CD4-positive, alpha-beta memory T cell (primary cell): ENCODE measurements at regions not wholly inside any gene's neighbourhood (a gene's known extent, or its start where the extent isn't known, plus 50 kb on each side); places are given as distances from the start of the nearest gene placed in this dataset.

ENCODE experiments used
- CTCF ChIA-PET: fragments of 350-600 bp; sonication (Branson Sonifier 250); formaldehyde crosslinking; loops from one replicate; lab custom pipeline; 2021; ENCODE audit warnings: inconsistent platforms; ENCODE audit not compliant: partially characterized antibody; lab: Charles Lee
- POLR2A ChIA-PET: fragments of 350-600 bp; sonication (Branson Sonifier 250); formaldehyde crosslinking; loops from one replicate; lab custom pipeline; 2021; ENCODE audit not compliant: partially characterized antibody; lab: Charles Lee
- DNase-seq, 5 donors: peaks; one replicate each; pipeline versions ENCODE4 v3.0.0 to v3.0.0-alpha.2; 2020 to 2022; ENCODE audit warnings: mixed read lengths in 1 of 5
- H3K27ac ChIP-seq: one replicate; pipeline ENCODE4 v1.7.0; 2013; ENCODE audit warnings: low read depth, low read length
- H3K27me3 ChIP-seq: 2 replicates; pipeline ENCODE4 v1.7.0; 2013; ENCODE audit warnings: mild to moderate bottlenecking, low read length, moderate library complexity; ENCODE audit not compliant: insufficient read depth
- H3K36me3 ChIP-seq: 2 replicates; pipeline ENCODE4 v1.7.0; 2013; ENCODE audit warnings: mild to moderate bottlenecking, low read length, moderate library complexity; ENCODE audit not compliant: insufficient read depth
- H3K4me1 ChIP-seq: 2 replicates; pipeline ENCODE4 v1.7.0; 2013; ENCODE audit warnings: mild to moderate bottlenecking, low read length, moderate library complexity; ENCODE audit not compliant: insufficient read depth
- H3K4me3 ChIP-seq, 2 donors: one replicate each; pipeline ENCODE4 v1.7.0; 2013; ENCODE audit warnings: low read length in 2 of 2, mild to moderate bottlenecking in 1 of 2
- H3K9me3 ChIP-seq, 2 donors: one replicate each; pipeline ENCODE4 v1.7.0; 2013; ENCODE audit warnings: low read length in 2 of 2, control low read depth in 1 of 2; ENCODE audit not compliant: control insufficient read depth in 1 of 2
- H3K27ac Mint-ChIP-seq, 7 donors: one replicate each; pipeline ENCODE4 v1.8.0; 2020 to 2021; ENCODE audit warnings: mixed read lengths in 7 of 7, mild to moderate bottlenecking in 6 of 7, inconsistent platforms in 3 of 7, moderate library complexity in 3 of 7
- H3K27me3 Mint-ChIP-seq, 2 donors: one replicate each; pipeline ENCODE4 v1.8.0; 2020 to 2021; ENCODE audit warnings: mixed read lengths in 2 of 2
- H3K36me3 Mint-ChIP-seq, 2 donors: one replicate each; pipeline ENCODE4 v1.8.0; 2020 to 2021; ENCODE audit warnings: mixed read lengths in 2 of 2, inconsistent platforms in 1 of 2, mild to moderate bottlenecking in 1 of 2
- H3K4me1 Mint-ChIP-seq, 4 donors: one replicate each; pipeline ENCODE4 v1.8.0; 2020 to 2021; ENCODE audit warnings: mixed read lengths in 4 of 4, mild to moderate bottlenecking in 1 of 4
- H3K4me3 Mint-ChIP-seq, 8 donors: one replicate each; pipeline ENCODE4 v1.8.0; 2020 to 2021; ENCODE audit warnings: mixed read lengths in 8 of 8, mild to moderate bottlenecking in 7 of 8, moderate library complexity in 6 of 8, inconsistent platforms in 3 of 8
- H3K9me3 Mint-ChIP-seq, 8 donors: one replicate each; pipeline ENCODE4 v1.8.0; 2020 to 2021; ENCODE audit warnings: mixed read lengths in 8 of 8, mild to moderate bottlenecking in 5 of 8, inconsistent platforms in 3 of 8, moderate library complexity in 1 of 8
- intact Hi-C: fragments of 100-400 bp; cut with micrococcal nuclease; formaldehyde crosslinking; loops from one replicate; pipeline ENCODE4 v1.15.1; 2023

DNA sequence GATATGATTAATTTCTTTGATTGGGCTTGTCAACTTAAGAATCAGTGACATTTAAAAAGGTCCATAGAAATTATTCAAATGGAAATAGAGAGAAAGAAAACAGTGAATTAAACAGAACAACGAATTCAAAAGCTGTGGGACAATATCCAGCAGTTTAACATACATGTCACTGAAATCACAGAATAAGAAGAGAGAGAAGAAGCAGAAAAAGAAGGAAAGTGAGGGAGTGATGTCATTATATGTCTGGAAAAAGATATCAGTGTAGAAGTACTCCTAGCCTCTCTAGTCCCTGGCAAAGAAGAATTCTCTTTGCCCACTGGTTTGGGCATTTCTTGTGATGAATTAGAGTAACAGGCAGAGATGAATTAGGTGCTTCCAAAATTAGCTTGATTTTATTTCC lies 109.2 kb upstream of the ABCA1 start:
- DNase-seq = no peak
- Mint-ChIP-seq H3K27ac (no peak overlapping the region), H3K9me3 (peaks cover 0 to 40% (median 21%) of the 10 kb centered on the region in 8 donors), H3K4me3 (no peak overlapping the region), H3K4me1 (no peaks in the 10 kb centered on the region), H3K27me3 (peaks cover 0 to 4% of the 10 kb centered on the region in 2 donors), H3K36me3 (peaks cover 2 to 4% of the 10 kb centered on the region in 2 donors)
- Histone ChIP-seq H3K27me3 (no peaks in the 10 kb centered on the region), H3K36me3 (no peaks in the 10 kb centered on the region), H3K9me3 (no peaks in the 10 kb centered on the region), H3K4me3 (no peak overlapping the region), H3K27ac (no peak overlapping the region), H3K4me1 (no peaks in the 10 kb centered on the region)
- ChIA-PET CTCF (no interaction called here), POLR2A (no interaction called here)
- intact Hi-C loops = no loop called here

- intact Hi-C loops = no loop called here
- ChIA-PET POLR2A (no interaction called here), CTCF (no interaction called here)
- H3K27me3 Mint-ChIP-seq = peaks cover 0 to 4% of the 10 kb centered on the region in 2 donors
- no peaks in the 10 kb centered on the region for H3K4me1 Mint-ChIP-seq
- peaks cover 2 to 4% of the 10 kb centered on the region in 2 donors for H3K36me3 Mint-ChIP-seq
- peaks cover 0 to 34% (median 21%) of the 10 kb centered on the region in 8 donors for H3K9me3 Mint-ChIP-seq
- Histone ChIP-seq H3K36me3 (no peaks in the 10 kb centered on the region), H3K27me3 (no peaks in the 10 kb centered on the region), H3K4me1 (no peaks in the 10 kb centered on the region), H3K4me3 (no peak overlapping the region), H3K27ac (no peak overlapping the region), H3K9me3 (no peaks in the 10 kb centered on the region)
- no peak overlapping the region for H3K4me3 Mint-ChIP-seq
- no peak for DNase-seq
- H3K27ac Mint-ChIP-seq = no peak overlapping the region
Measured at GRCh38 chr9:105038051-105038450, 110.1 kb upstream of the ABCA1 start.

DNA sequence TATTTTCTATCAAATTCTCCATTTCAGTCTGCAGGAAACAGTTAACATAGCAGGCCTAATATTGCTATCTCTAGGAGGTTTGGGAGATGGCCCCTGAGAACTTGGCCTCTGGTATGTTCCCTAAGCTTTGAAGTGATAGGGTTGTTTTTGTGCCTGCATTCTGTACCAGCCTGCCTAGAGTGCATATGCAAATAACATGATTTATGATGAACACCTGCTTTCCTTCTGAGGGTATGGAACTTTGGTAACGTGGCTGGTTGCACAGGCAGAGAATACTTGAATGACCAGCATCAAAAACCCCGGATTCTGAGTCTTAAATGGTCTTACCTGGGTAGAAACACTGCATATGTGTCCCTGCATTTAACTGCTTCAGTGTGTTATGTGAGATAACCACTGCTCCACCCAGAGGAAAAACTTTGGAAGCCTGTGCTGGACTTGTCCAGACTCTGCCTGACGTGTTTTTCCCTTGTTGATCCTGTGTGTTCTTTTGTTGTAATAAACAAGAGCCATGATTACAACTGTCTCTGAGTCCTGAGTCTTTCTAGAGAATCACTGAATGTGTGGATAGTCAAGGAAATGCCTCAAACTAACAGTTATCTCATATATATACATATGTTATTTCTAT lies 111.3 kb upstream of the ABCA1 start:
- Mint-ChIP-seq H3K4me3 (no peak overlapping the region), H3K36me3 (no peaks in the 10 kb centered on the region), H3K9me3 (peaks cover 0 to 21% (median 9%) of the 10 kb centered on the region in 8 donors), H3K27ac (no peak overlapping the region), H3K4me1 (no peaks in the 10 kb centered on the region), H3K27me3 (peaks cover 0 to 4% of the 10 kb centered on the region in 2 donors)
- Histone ChIP-seq H3K4me3 (no peak overlapping the region), H3K27me3 (no peaks in the 10 kb centered on the region), H3K27ac (no peak overlapping the region), H3K36me3 (no peaks in the 10 kb centered on the region), H3K4me1 (no peaks in the 10 kb centered on the region), H3K9me3 (no peaks in the 10 kb centered on the region)
- CTCF ChIA-PET = no interaction called here
- no peak for DNase-seq
- intact Hi-C loops = no loop called here
- POLR2A ChIA-PET = no interaction called here

GRCh38 chr9:105043370-105043936 lies 115.5 kb upstream of the ABCA1 start:
- intact Hi-C loops = no loop called here
- H3K9me3 ChIP-seq = no peaks in the 10 kb centered on the region
- Mint-ChIP-seq H3K9me3 (peaks cover 0 to 2% (median 0%) of the 10 kb centered on the region in 8 donors), H3K4me3 (no peak overlapping the region), H3K36me3 (no peaks in the 10 kb centered on the region), H3K27ac (no peak overlapping the region), H3K4me1 (no peaks in the 10 kb centered on the region), H3K27me3 (peaks cover 0 to 2% of the 10 kb centered on the region in 2 donors)
- no peak overlapping the region for H3K27ac ChIP-seq
- CTCF ChIA-PET = interaction anchor here (0.9 kb wide), 1 partner anchor 117 kb away, joined by 3 read pairs; no protein-coding TSS in a partner anchor
- POLR2A ChIA-PET = no interaction called here
- no peaks in the 10 kb centered on the region for H3K4me1 ChIP-seq
- no peak for DNase-seq
- no peaks in the 10 kb centered on the region for H3K27me3 ChIP-seq
- H3K4me3 ChIP-seq = no peak overlapping the region
- H3K36me3 ChIP-seq = no peaks in the 10 kb centered on the region

GRCh38 chr9:105044518-105044917 lies 116.6 kb upstream of the ABCA1 start:
- POLR2A ChIA-PET = no interaction called here
- no peak for DNase-seq
- H3K4me3 ChIP-seq = no peak overlapping the region
- H3K4me3 Mint-ChIP-seq = no peak overlapping the region
- H3K27me3 Mint-ChIP-seq = peaks cover 0 to 2% of the 10 kb centered on the region in 2 donors
- H3K27ac ChIP-seq = no peak overlapping the region
- H3K4me1 Mint-ChIP-seq = peaks cover 0 to 2% (median 0%) of the 10 kb centered on the region in 4 donors
- CTCF ChIA-PET = no interaction called here
- H3K27me3 ChIP-seq = no peaks in the 10 kb centered on the region
- peaks cover 0 to 2% (median 0%) of the 10 kb centered on the region in 8 donors for H3K9me3 Mint-ChIP-seq
- intact Hi-C loops = no loop called here
- no peaks in the 10 kb centered on the region for H3K4me1 ChIP-seq
- no peaks in the 10 kb centered on the region for H3K36me3 Mint-ChIP-seq
- no peaks in the 10 kb centered on the region for H3K9me3 ChIP-seq
- H3K36me3 ChIP-seq = no peaks in the 10 kb centered on the region
- H3K27ac Mint-ChIP-seq = no peak overlapping the region

GRCh38 chr9:105046907-105047741 lies 119.2 kb upstream of the ABCA1 start:
- H3K4me1 Mint-ChIP-seq = peaks cover 5 to 14% (median 11%) of the 10 kb centered on the region in 4 donors
- intact Hi-C loops = no loop called here
- ChIA-PET POLR2A (no interaction called here), CTCF (no interaction called here)
- Histone ChIP-seq H3K27ac (no peak overlapping the region), H3K4me1 (peaks cover 8% of the 10 kb centered on the region), H3K4me3 (no peak overlapping the region), H3K27me3 (no peaks in the 10 kb centered on the region), H3K36me3 (no peaks in the 10 kb centered on the region), H3K9me3 (no peaks in the 10 kb centered on the region)
- H3K27me3 Mint-ChIP-seq = peaks cover 0 to 1% of the 10 kb centered on the region in 2 donors
- peaks cover 0 to 3% (median 0%) of the 10 kb centered on the region in 8 donors for H3K9me3 Mint-ChIP-seq
- no peak overlapping the region for H3K4me3 Mint-ChIP-seq
- no peak for DNase-seq
- H3K36me3 Mint-ChIP-seq = no peaks in the 10 kb centered on the region
- H3K27ac Mint-ChIP-seq = no peak overlapping the region

GRCh38 chr9:105047742-105048041 lies 119.7 kb upstream of the ABCA1 start:
- peaks cover 0 to 3% (median 0%) of the 10 kb centered on the region in 8 donors for H3K9me3 Mint-ChIP-seq
- intact Hi-C loops = no loop called here
- H3K36me3 Mint-ChIP-seq = no peaks in the 10 kb centered on the region
- no peak overlapping the region for H3K4me3 Mint-ChIP-seq
- POLR2A ChIA-PET = no interaction called here
- no peak overlapping the region for H3K27ac ChIP-seq
- H3K27me3 Mint-ChIP-seq = peaks cover 0 to 1% of the 10 kb centered on the region in 2 donors
- no peak overlapping the region for H3K4me3 ChIP-seq
- peaks cover 10 to 20% (median 15%) of the 10 kb centered on the region in 4 donors for H3K4me1 Mint-ChIP-seq
- H3K27ac Mint-ChIP-seq = no peak overlapping the region
- H3K4me1 ChIP-seq = peaks cover 14% of the 10 kb centered on the region
- H3K36me3 ChIP-seq = no peaks in the 10 kb centered on the region
- no peaks in the 10 kb centered on the region for H3K9me3 ChIP-seq
- DNase-seq = no peak
- CTCF ChIA-PET = no interaction called here
- no peaks in the 10 kb centered on the region for H3K27me3 ChIP-seq
